GM18505 (cell line): ENCODE measurements at regions not wholly inside any gene's neighbourhood (a gene's known extent, or its start where the extent isn't known, plus 50 kb on each side); places are given as distances from the start of the nearest gene placed in this dataset.

Experiments
- ATAC-seq: cut with Tn5 transposase; IDR thresholded peaks from one replicate; pipeline ENCODE4 v1.9.1; 2021; ENCODE audit not compliant: unreplicated experiment
- POLR2A ChIP-seq: IDR thresholded peaks from 4 replicates; pipeline ENCODE4 v1.6.1; 2011; ENCODE audit warnings: borderline replicate concordance; ENCODE audit not compliant: insufficient read depth, insufficient read length; ENCODE audit errors: extremely low read depth

- ATAC-seq = no peak
- no peak for TF ChIP-seq POLR2A
These were observed 447.2 kb upstream of the SPHKAP start for GRCh38 chr2:228628682-228629081.

DNA sequence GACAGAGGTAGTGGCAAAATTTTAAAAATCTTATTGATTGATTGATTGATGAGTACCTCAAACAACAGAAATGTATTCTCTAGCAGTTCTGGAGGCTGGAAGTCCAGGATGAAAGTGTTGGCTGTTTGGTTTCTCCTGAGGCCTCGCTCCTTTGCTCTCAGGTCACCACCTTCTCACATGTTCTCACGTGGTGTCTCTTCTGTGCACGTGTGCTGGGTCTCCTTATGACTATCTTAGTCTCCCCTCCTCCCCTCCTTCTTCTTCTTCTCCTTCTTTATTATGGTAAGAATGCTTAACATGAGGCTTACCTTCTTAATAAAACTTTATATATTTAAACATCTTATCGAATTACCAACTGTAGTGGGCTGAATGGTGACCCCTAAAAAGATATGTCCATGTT, 446.0 kb upstream of the SPHKAP start:
- ATAC-seq = no peak
- no peak for TF ChIP-seq POLR2A

DNA sequence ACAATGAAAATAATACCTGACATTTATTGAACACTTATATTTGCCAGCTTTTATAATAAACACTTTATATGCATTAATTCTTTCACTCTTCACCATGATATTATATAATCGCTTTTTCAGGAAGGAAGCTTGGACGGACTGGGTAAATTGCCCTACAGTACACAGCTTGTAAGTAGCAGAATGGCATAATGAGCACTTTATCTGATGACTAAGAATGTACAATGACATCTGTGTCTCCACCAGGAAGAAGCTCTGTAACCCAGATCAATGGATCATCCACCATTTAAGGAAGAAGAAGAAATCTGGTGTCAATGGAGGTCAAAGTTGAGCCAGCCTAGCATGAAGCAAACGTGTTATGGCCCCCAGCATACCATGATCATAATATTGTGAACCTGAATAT, 444.0 kb upstream of the SPHKAP start:
- ATAC-seq = no peak
- no peak for TF ChIP-seq POLR2A

GRCh38 chr2:228624733-228625132, 443.2 kb upstream of the SPHKAP start:
- no peak for ATAC-seq
- TF ChIP-seq POLR2A = no peak

DNA sequence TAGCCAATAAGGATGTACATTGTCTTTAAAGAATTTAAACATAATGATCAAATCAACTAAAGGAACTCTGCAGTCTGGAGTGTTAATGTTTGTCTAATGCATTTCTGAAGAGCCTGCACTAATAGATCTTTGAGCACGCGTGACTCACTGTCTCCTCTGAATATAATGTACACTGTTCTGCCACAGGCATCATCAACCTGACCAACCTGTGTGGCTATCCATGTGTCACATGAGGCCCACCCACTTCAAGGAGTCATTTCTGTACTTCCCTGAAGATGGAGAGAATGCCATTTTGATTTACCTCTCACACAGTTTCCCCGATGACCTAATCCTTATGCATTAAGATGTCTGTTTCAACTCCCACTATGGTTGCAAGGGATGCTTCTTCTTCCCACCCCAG, 434.0 kb upstream of the SPHKAP start:
- ATAC-seq = no peak
- TF ChIP-seq POLR2A = no peak

- no peak for ATAC-seq
- TF ChIP-seq POLR2A = no peak
These were observed 433.3 kb upstream of the SPHKAP start for GRCh38 chr2:228614741-228615140.

DNA sequence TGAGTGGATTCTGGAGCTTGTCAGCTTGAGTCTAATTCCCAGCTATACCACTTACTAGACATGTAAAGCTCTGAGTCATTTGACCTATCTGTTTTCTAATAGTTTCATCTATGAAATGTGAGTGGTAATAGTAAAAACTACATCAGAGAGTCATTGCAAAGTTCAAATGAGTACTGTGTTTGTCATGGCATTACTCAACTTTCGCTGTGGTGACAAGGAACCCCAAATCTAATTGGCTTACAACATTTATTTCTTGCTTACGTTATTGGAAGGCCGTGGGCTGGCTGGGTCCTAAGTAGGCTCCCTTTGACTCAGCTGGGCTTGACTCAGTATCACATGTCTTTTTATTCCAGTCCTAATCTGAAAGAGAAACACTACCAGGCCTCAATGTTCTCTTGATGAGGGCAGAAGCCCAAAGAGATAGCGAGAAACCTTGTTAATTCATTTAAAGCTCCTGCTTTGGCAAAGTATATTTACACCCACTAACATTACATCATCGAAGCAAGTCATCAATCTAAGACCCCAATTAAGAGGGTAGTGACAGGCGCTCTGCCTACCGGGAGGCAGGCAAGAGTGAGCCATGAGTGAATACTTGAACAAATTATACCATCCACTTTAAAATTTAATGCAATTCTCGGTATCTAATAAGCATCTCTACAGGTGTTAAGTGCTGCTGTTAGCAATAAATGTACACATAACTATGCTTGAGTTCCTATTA, 431.8 kb upstream of the SPHKAP start:
- TF ChIP-seq POLR2A = no peak
- no peak for ATAC-seq

DNA sequence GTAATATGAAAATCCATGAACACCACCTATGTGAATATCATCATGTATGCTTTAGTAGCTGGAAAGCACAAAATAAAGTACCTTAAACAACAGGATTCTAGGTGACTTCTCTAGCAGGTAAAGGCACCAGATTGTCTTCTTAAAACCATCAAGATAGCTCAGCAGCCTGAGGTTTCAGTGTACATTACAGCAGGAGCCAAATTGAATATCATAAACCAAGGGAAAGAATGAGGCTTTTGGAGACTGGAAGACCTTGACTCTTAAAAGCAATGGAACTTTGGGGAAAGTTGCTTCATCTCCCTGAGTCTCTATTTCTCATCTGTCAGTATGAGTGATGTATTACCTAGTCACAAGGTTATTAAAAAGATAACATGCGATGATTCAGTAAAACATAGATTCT, 429.7 kb upstream of the SPHKAP start:
- no peak for TF ChIP-seq POLR2A
- no peak for ATAC-seq

DNA sequence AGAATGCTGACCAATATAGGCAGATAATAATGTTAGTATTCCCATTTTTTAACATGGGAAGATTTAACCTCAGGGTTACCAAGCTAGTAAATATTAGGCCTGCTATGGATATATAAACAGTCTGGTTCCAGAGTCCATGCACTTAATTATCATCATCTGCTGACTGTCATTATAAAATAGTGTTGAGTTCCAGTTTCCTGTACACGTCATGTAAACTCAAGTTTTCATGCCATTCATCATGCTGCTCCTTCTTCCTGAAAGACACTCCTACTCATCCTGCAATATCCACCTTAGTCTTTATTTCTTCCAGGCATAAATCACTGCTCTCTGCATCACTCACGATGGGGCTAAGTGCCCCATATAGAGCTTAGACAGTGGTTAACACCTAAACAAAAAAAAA, 420.8 kb upstream of the SPHKAP start:
- no peak for ATAC-seq
- no peak for TF ChIP-seq POLR2A

- no peak for TF ChIP-seq POLR2A
These were observed 418.8 kb upstream of the SPHKAP start for GRCh38 chr2:228600265-228600664.

GRCh38 chr2:228599781-228600180, 418.3 kb upstream of the SPHKAP start:
- no peak for ATAC-seq
- TF ChIP-seq POLR2A = no peak

More at GRCh38 chr2:228600265-228600664, 418.8 kb upstream of the SPHKAP start:
- no peak for ATAC-seq

GRCh38 chr2:228599297-228599696, 417.8 kb upstream of the SPHKAP start:
- peak; percentile 59 for ATAC-seq
- TF ChIP-seq POLR2A = no peak

DNA sequence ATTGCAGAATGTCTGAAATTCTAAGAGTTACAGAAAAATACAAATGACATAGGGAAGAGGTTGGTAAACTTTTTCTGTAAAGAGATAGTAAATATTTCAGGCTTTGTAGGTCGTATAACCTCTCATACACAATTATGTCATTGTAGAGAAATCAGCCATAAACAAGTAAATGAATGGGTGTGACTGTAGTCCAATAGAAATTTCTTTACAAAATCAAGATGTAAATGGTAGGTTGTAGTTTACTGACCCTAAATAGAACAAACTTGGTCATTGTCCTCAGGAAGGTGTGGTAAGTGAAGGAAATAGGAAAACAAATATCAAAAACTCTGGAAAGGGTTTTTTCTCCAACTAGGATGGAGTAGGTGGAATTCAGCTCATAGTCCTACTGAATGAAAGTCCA, 415.5 kb upstream of the SPHKAP start:
- ATAC-seq = no peak
- TF ChIP-seq POLR2A = no peak

- ATAC-seq = no peak
- no peak for TF ChIP-seq POLR2A
These were observed 412.5 kb upstream of the SPHKAP start for GRCh38 chr2:228594012-228594411.

GRCh38 chr2:228592925-228593324, 411.4 kb upstream of the SPHKAP start:
- ATAC-seq = no peak
- no peak for TF ChIP-seq POLR2A
